GM23248 (cell line): ENCODE measurements at regions not wholly inside any gene's neighbourhood (a gene's known extent, or its start where the extent isn't known, plus 50 kb on each side); places are given as distances from the start of the nearest gene placed in this dataset.
A peak's percentile ranks its signal among the peaks of the same experiment; 100 is the strongest.

Experiments used
- DNase-seq: peaks from one replicate; pipeline ENCODE4 v3.0.0-alpha.2; 2015
- H2AFZ ChIP-seq: fragments of 200-600 bp; sonication (generic); 2 replicates; pipeline ENCODE4 v1.6.1; 2016; ENCODE audit warnings: antibody characterized with exemption
- H3F3A ChIP-seq: fragments of 200-600 bp; sonication (generic); 2 replicates; pipeline ENCODE4 v1.6.1; 2016; ENCODE audit warnings: mild to moderate bottlenecking, antibody characterized with exemption, mixed run types; ENCODE audit not compliant: insufficient read depth
- H3K27ac ChIP-seq: fragments of 200-600 bp; sonication (generic); 2 replicates; pipeline ENCODE4 v1.5.1; 2016; ENCODE audit warnings: mild to moderate bottlenecking
- H3K27me3 ChIP-seq: fragments of 200-600 bp; sonication (generic); replicated peaks from 2 replicates; pipeline ENCODE4 v1.6.1; 2016; ENCODE audit warnings: mild to moderate bottlenecking; ENCODE audit not compliant: insufficient read depth
- H3K36me3 ChIP-seq: fragments of 200-600 bp; sonication (generic); 2 replicates; pipeline ENCODE4 v1.6.1; 2016; ENCODE audit warnings: low read depth, mild to moderate bottlenecking
- H3K4me1 ChIP-seq: fragments of 200-600 bp; sonication (generic); 2 replicates; pipeline ENCODE4 v1.6.1; 2016; ENCODE audit warnings: mild to moderate bottlenecking; ENCODE audit not compliant: insufficient read depth
- H3K4me2 ChIP-seq: fragments of 200-600 bp; sonication (generic); one replicate; pipeline ENCODE4 v1.6.1; 2016; ENCODE audit warnings: mild to moderate bottlenecking; ENCODE audit not compliant: unreplicated experiment
- H3K4me3 ChIP-seq: fragments of 200-600 bp; sonication (generic); 2 replicates; pipeline ENCODE4 v1.5.1; 2016; ENCODE audit warnings: mild to moderate bottlenecking
- H3K79me2 ChIP-seq: fragments of 200-600 bp; sonication (generic); 2 replicates; pipeline ENCODE4 v1.6.1; 2016; ENCODE audit warnings: mild to moderate bottlenecking; ENCODE audit not compliant: insufficient read depth
- H3K9ac ChIP-seq: fragments of 200-600 bp; sonication (generic); 2 replicates; pipeline ENCODE4 v1.6.1; 2016; ENCODE audit warnings: mild to moderate bottlenecking
- H3K9me2 ChIP-seq: fragments of 200-600 bp; sonication (generic); 2 replicates; pipeline ENCODE4 v1.6.1; 2016; ENCODE audit warnings: mixed run types, mild to moderate bottlenecking, moderate library complexity; ENCODE audit not compliant: insufficient read depth
- H3K9me3 ChIP-seq: fragments of 200-600 bp; sonication (generic); one replicate; pipeline ENCODE4 v1.6.1; 2017; ENCODE audit warnings: low read depth
- H4K20me1 ChIP-seq: fragments of 200-600 bp; sonication (generic); 2 replicates; pipeline ENCODE4 v1.6.0; 2016; ENCODE audit not compliant: insufficient read depth
- EZH2 ChIP-seq: fragments of 200-600 bp; sonication (generic); IDR thresholded peaks from 2 replicates; pipeline ENCODE4 v1.6.1; 2018; ENCODE audit warnings: antibody characterized with exemption, mild to moderate bottlenecking; ENCODE audit not compliant: insufficient read depth, poor library complexity, severe bottlenecking
- EZH2phosphoT487 ChIP-seq: fragments of 200-600 bp; sonication (generic); IDR thresholded peaks from 2 replicates; pipeline ENCODE4 v1.6.1; 2018; ENCODE audit warnings: antibody characterized with exemption, moderate library complexity, mild to moderate bottlenecking, low read depth; ENCODE audit not compliant: insufficient read depth
- WGBS, 2 experiments: methylation state at CpG; one replicate each; pipeline ENCODE4 v1.1.6; 2015 to 2017; ENCODE audit warnings: low lambda C conversion rate in 2 of 2, low coverage in 1 of 2; ENCODE audit errors: missing lambda C conversion rate in 2 of 2; 5-methylcytosine and 5-hydroxymethylcytosine counted together
- in situ Hi-C: fragments of 300-500 bp; cut with MboI; formaldehyde crosslinking; loops from 2 replicates; pipeline ENCODE4 v1.15.0; 2020

- peak; percentile 46 for DNase-seq
- Histone ChIP-seq H3K27ac (no peak overlapping the region), H3K9me2 (no peaks in the 10 kb centered on the region), H3K4me3 (no peak overlapping the region), H4K20me1 (no peaks in the 10 kb centered on the region), H3K79me2 (no peaks in the 10 kb centered on the region), H3K36me3 (no peaks in the 10 kb centered on the region), H3K4me2 (no peak overlapping the region), H3K9ac (no peak overlapping the region), H2AFZ (no peak overlapping the region), H3K4me1 (peaks cover 11% of the 10 kb centered on the region), H3K9me3 (no peaks in the 10 kb centered on the region), H3F3A (peaks cover 4% of the 10 kb centered on the region; the same call in 1 of the 2 replicates), H3K27me3 (peaks cover 21% of the 10 kb centered on the region)
- in situ Hi-C loops: no loop called here
- 33 to 41% methylated on average over 3 of the region's 3 CpGs for WGBS, 2 experiments
- TF ChIP-seq EZH2phosphoT487: no peak
- TF ChIP-seq EZH2: no peak
Measured at GRCh38 chr14:51165415-51165814, 70.5 kb upstream of the TRIM9 start.

GRCh38 chr14:51167587-51168214 lies 72.3 kb upstream of the TMX1 start:
- Histone ChIP-seq H3K79me2 (no peaks in the 10 kb centered on the region), H4K20me1 (no peaks in the 10 kb centered on the region), H3K36me3 (no peaks in the 10 kb centered on the region), H3K9ac (no peak overlapping the region), H2AFZ (no peak overlapping the region), H3K4me3 (no peak overlapping the region), H3F3A (peaks cover 4% of the 10 kb centered on the region; the same call in 1 of the 2 replicates), H3K27ac (no peak overlapping the region), H3K4me2 (no peak overlapping the region), H3K4me1 (peaks cover 11% of the 10 kb centered on the region), H3K9me3 (no peaks in the 10 kb centered on the region), H3K27me3 (peaks cover 26% of the 10 kb centered on the region), H3K9me2 (no peaks in the 10 kb centered on the region)
- peak; percentile 72 for DNase-seq
- in situ Hi-C loops: no loop called here
- TF ChIP-seq EZH2phosphoT487 (no peak), EZH2 (no peak)

- no peak overlapping the region for H3K4me3 ChIP-seq
Measured at GRCh38 chr14:51168215-51168613, 71.8 kb upstream of the TMX1 start.

GRCh38 chr14:51173863-51174262 lies 66.2 kb upstream of the TMX1 start:
- H3K9me2 ChIP-seq: no peaks in the 10 kb centered on the region
- no peaks in the 10 kb centered on the region for H3K79me2 ChIP-seq
- no peak overlapping the region for H3K27ac ChIP-seq
- H4K20me1 ChIP-seq: no peaks in the 10 kb centered on the region
- no peak for DNase-seq
- H3K27me3 ChIP-seq: peaks cover 57% of the 10 kb centered on the region
- in situ Hi-C loops: no loop called here
- no peaks in the 10 kb centered on the region for H3F3A ChIP-seq
- H3K4me1 ChIP-seq: no peaks in the 10 kb centered on the region
- 0% methylated on average over 1 of the region's 1 CpG for WGBS, 2 experiments
- H3K36me3 ChIP-seq: no peaks in the 10 kb centered on the region
- no peak overlapping the region for H2AFZ ChIP-seq
- no peak overlapping the region for H3K4me3 ChIP-seq
- H3K9me3 ChIP-seq: no peaks in the 10 kb centered on the region
- H3K9ac ChIP-seq: no peak overlapping the region
- TF ChIP-seq EZH2 (no peak), EZH2phosphoT487 (no peak)
- H3K4me2 ChIP-seq: no peak overlapping the region

More at GRCh38 chr14:51168215-51168613, 71.8 kb upstream of the TMX1 start:
- H3K9me3 ChIP-seq: no peaks in the 10 kb centered on the region
- peaks cover 4% of the 10 kb centered on the region; the same call in 1 of the 2 replicates for H3F3A ChIP-seq
- H3K36me3 ChIP-seq: no peaks in the 10 kb centered on the region
- TF ChIP-seq EZH2phosphoT487 (no peak), EZH2 (no peak)
- in situ Hi-C loops: no loop called here
- H3K79me2 ChIP-seq: no peaks in the 10 kb centered on the region
- no peak overlapping the region for H3K27ac ChIP-seq
- no peak overlapping the region for H3K4me2 ChIP-seq
- no peak overlapping the region for H3K9ac ChIP-seq
- no peaks in the 10 kb centered on the region for H4K20me1 ChIP-seq
- peaks cover 11% of the 10 kb centered on the region for H3K4me1 ChIP-seq
- peaks cover 31% of the 10 kb centered on the region for H3K27me3 ChIP-seq
- no peak for DNase-seq
- WGBS, 2 experiments: 31 to 32% methylated on average over 2 of the region's 2 CpGs
- no peak overlapping the region for H2AFZ ChIP-seq
- no peaks in the 10 kb centered on the region for H3K9me2 ChIP-seq

GRCh38 chr14:51176839-51177238 lies 63.2 kb upstream of the TMX1 start:
- peaks cover 2% of the 10 kb centered on the region; the same call in 1 of the 2 replicates for H3F3A ChIP-seq
- no peak overlapping the region for H3K9ac ChIP-seq
- no peaks in the 10 kb centered on the region for H4K20me1 ChIP-seq
- peaks cover 53% of the 10 kb centered on the region for H3K27me3 ChIP-seq
- no peak for TF ChIP-seq EZH2
- no peak overlapping the region for H3K4me2 ChIP-seq
- no peak overlapping the region for H3K27ac ChIP-seq
- DNase-seq: no peak
- H3K4me1 ChIP-seq: peaks cover 3% of the 10 kb centered on the region; the same call in 1 of the 2 replicates
- no peaks in the 10 kb centered on the region for H3K9me2 ChIP-seq
- no peak overlapping the region for H2AFZ ChIP-seq
- 15 to 22% methylated on average over 4 of the region's 4 CpGs for WGBS, 2 experiments
- H3K9me3 ChIP-seq: no peaks in the 10 kb centered on the region
- no peaks in the 10 kb centered on the region for H3K36me3 ChIP-seq
- in situ Hi-C loops: no loop called here
- H3K79me2 ChIP-seq: no peaks in the 10 kb centered on the region
- no peak overlapping the region for H3K4me3 ChIP-seq
